ENCODE measurements at regions not wholly inside any gene's neighbourhood (a gene's known extent, or its start where the extent isn't known, plus 50 kb on each side); places are given as distances from the start of the nearest gene placed in this dataset.

GRCh38 chr17:68775318-68775717, 174.2 kb upstream of the FAM20A start:
- DNase-seq: peak; percentile 45
- H3K4me3 Mint-ChIP-seq: no peak overlapping the region
- H3K27me3 Mint-ChIP-seq (ENCODE audit: insufficient read depth): no peaks in the 10 kb centered on the region
- H3K36me3 Mint-ChIP-seq (ENCODE audit: low read depth): no peaks in the 10 kb centered on the region
- TF ChIP-seq CTCF (IDR thresholded peaks at IDR 0.05): no peak
- H3K4me1 Mint-ChIP-seq (ENCODE audit: low read depth): peaks cover 40% of the 10 kb centered on the region
- H3K27ac Mint-ChIP-seq: peak overlapping the region; percentile 62
- no peaks in the 10 kb centered on the region for H3K9me3 Mint-ChIP-seq

- H3K27me3 Mint-ChIP-seq (ENCODE audit: insufficient read depth): no peaks in the 10 kb centered on the region; the same call in 1 of the 2 replicates
- peak; percentile 81 for TF ChIP-seq CTCF (IDR thresholded peaks at IDR 0.05)
- DNase-seq: peak; percentile 51
- H3K4me1 Mint-ChIP-seq (ENCODE audit: low read depth): peaks cover 27% of the 10 kb centered on the region
- H3K9me3 Mint-ChIP-seq: no peaks in the 10 kb centered on the region
- H3K4me3 Mint-ChIP-seq: peak overlapping the region; percentile 88
- no peaks in the 10 kb centered on the region for H3K36me3 Mint-ChIP-seq (ENCODE audit: low read depth)
- H3K27ac Mint-ChIP-seq: peak overlapping the region; percentile 42
These were observed 170.8 kb upstream of the FAM20A start for GRCh38 chr17:68771867-68772515.

- H3K4me3 Mint-ChIP-seq: no peak overlapping the region
- no peaks in the 10 kb centered on the region for H3K9me3 Mint-ChIP-seq
- peaks cover 11% of the 10 kb centered on the region for H3K4me1 Mint-ChIP-seq (ENCODE audit: low read depth)
- no peak for DNase-seq
- no peak overlapping the region for H3K27ac Mint-ChIP-seq
- H3K27me3 Mint-ChIP-seq (ENCODE audit: insufficient read depth): peaks cover 7% of the 10 kb centered on the region
- no peaks in the 10 kb centered on the region for H3K36me3 Mint-ChIP-seq (ENCODE audit: low read depth)
- TF ChIP-seq CTCF (IDR thresholded peaks at IDR 0.05): no peak
These were observed 167.6 kb upstream of the FAM20A start for GRCh38 chr17:68768804-68769203.

GRCh38 chr17:68766640-68767039, 165.5 kb upstream of the FAM20A start:
- Mint-ChIP-seq H3K9me3 (no peaks in the 10 kb centered on the region), H3K4me3 (no peak overlapping the region), H3K27me3 (ENCODE audit: insufficient read depth) (peaks cover 7% of the 10 kb centered on the region), H3K36me3 (ENCODE audit: low read depth) (no peaks in the 10 kb centered on the region), H3K27ac (no peak overlapping the region), H3K4me1 (ENCODE audit: low read depth) (peaks cover 10% of the 10 kb centered on the region)
- DNase-seq: no peak
- no peak for TF ChIP-seq CTCF (IDR thresholded peaks at IDR 0.05)

GRCh38 chr17:68763562-68763961, 162.4 kb upstream of the FAM20A start:
- Mint-ChIP-seq H3K27ac (no peak overlapping the region), H3K27me3 (ENCODE audit: insufficient read depth) (peaks cover 7% of the 10 kb centered on the region), H3K4me3 (no peak overlapping the region), H3K9me3 (no peaks in the 10 kb centered on the region), H3K4me1 (ENCODE audit: low read depth) (peaks cover 26% of the 10 kb centered on the region), H3K36me3 (ENCODE audit: low read depth) (no peaks in the 10 kb centered on the region)
- TF ChIP-seq CTCF (IDR thresholded peaks at IDR 0.05): no peak
- peak; percentile 11 for DNase-seq
